ENCODE measurements at regions not wholly inside any gene's neighbourhood (a gene's known extent, or its start where the extent isn't known, plus 50 kb on each side); places are given as distances from the start of the nearest gene placed in this dataset.

GRCh38 chr2:181312515-181312927 is 144.7 kb upstream of the ITGA4 start:
- H2AFZ ChIP-seq (ENCODE audit: low read depth, low read length, poor library complexity, severe bottlenecking): no peak overlapping the region
- CTCF ChIA-PET: no interaction called here
- no peak for ATAC-seq

More at GRCh38 chr2:181312515-181312927, 144.7 kb upstream of the ITGA4 start:
- Histone ChIP-seq H3K4me3 (replicated peaks in 1 of 2; ENCODE audit: low read depth in 1 of 2, low read length in 2 of 2) (no peak overlapping the region), H3K4me2 (ENCODE audit: low read length) (no peak overlapping the region), H3K9ac (ENCODE audit: low read length) (no peak overlapping the region), H3K9me3 (ENCODE audit: control insufficient read depth in 1 of 2, insufficient read depth in 1 of 2, low read depth in 1 of 2, low read length in 2 of 2) (no peaks in the 10 kb centered on the region), H3K4me1 (ENCODE audit: control insufficient read depth in 1 of 2, insufficient read depth in 2 of 2, low read length in 2 of 2) (no peaks in the 10 kb centered on the region), H3K27me3 (ENCODE audit: insufficient read depth, low read length) (no peaks in the 10 kb centered on the region), H3K27ac (ENCODE audit: low read depth, low read length) (no peak overlapping the region), H3K36me3 (ENCODE audit: control insufficient read depth in 1 of 2, insufficient read depth in 2 of 2, low read length in 2 of 2) (no peaks in the 10 kb centered on the region), H4K20me1 (ENCODE audit: insufficient read depth) (no peaks in the 10 kb centered on the region), H3K79me2 (ENCODE audit: insufficient read depth, low read length) (no peaks in the 10 kb centered on the region), H3K9me2 (ENCODE audit: insufficient read depth) (no peaks in the 10 kb centered on the region)
- ChIA-PET POLR2A (no interaction called here), RAD21 (ENCODE audit: low non-redundant PET in 1 of 2, low total read pairs in 2 of 2, uncharacterized antibody in 2 of 2, unreplicated experiment in 2 of 2) (no interaction called here)
- TF ChIP-seq YY1 (IDR thresholded peaks at IDR 0.05; ENCODE audit: extremely low read depth, insufficient replicate concordance, low read depth, low read length) (no peak), EZH2 (IDR thresholded peaks at IDR 0.05) (no peak), SP1 (IDR thresholded peaks at IDR 0.05; ENCODE audit: low read depth) (no peak), SIN3A (IDR thresholded peaks at IDR 0.05; ENCODE audit: low read depth) (no peak), FOSL1 (IDR thresholded peaks at IDR 0.05; ENCODE audit: low read depth) (no peak), CBX3 (IDR thresholded peaks at IDR 0.05; ENCODE audit: low read depth) (no peak), EZH2phosphoT487 (IDR thresholded peaks at IDR 0.05; ENCODE audit: borderline replicate concordance) (no peak), RAD21 (IDR thresholded peaks at IDR 0.05; ENCODE audit: low read depth) (no peak), POLR2AphosphoS5 (IDR thresholded peaks at IDR 0.05; ENCODE audit: low read depth, low read length) (no peak), MAX (IDR thresholded peaks at IDR 0.05) (no peak), CTCF (IDR thresholded peaks at IDR 0.05 in 2 of 3, conservative IDR thresholded peaks at IDR 0.05 in 1 of 3; ENCODE audit: borderline replicate concordance in 1 of 3, insufficient read depth in 1 of 3, low read depth in 2 of 3, low read length in 2 of 3) (no peak), JUND (IDR thresholded peaks at IDR 0.05) (no peak)
- TF ChIP-seq, protein P1, sequence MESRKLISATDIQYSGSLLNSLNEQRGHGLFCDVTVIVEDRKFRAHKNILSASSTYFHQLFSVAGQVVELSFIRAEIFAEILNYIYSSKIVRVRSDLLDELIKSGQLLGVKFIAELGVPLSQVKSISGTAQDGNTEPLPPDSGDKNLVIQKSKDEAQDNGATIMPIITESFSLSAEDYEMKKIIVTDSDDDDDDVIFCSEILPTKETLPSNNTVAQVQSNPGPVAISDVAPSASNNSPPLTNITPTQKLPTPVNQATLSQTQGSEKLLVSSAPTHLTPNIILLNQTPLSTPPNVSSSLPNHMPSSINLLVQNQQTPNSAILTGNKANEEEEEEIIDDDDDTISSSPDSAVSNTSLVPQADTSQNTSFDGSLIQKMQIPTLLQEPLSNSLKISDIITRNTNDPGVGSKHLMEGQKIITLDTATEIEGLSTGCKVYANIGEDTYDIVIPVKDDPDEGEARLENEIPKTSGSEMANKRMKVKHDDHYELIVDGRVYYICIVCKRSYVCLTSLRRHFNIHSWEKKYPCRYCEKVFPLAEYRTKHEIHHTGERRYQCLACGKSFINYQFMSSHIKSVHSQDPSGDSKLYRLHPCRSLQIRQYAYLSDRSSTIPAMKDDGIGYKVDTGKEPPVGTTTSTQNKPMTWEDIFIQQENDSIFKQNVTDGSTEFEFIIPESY (IDR thresholded peaks at IDR 0.05; ENCODE audit: extremely low read depth, insufficient replicate concordance, low read length): no peak
- DNase-seq (ENCODE audit: low read depth, low spot score): no peak
- intact Hi-C loops (cut with micrococcal nuclease): no loop called here
- BruUV-seq (replicated peaks): no TSS peak

Data from HCT116 (cell line).